K562 (cell line): ENCODE measurements at regions not wholly inside any gene's neighbourhood (a gene's known extent, or its start where the extent isn't known, plus 50 kb on each side); places are given as distances from the start of the nearest gene placed in this dataset.

Experiments
- CBX2 ChIP-seq: fragments of 200-600 bp; sonication (generic); IDR thresholded peaks from one replicate; pipeline ENCODE4 v1.6.1; 2012; ENCODE audit warnings: mild to moderate bottlenecking, low read length, inconsistent platforms; ENCODE audit not compliant: insufficient read depth, poor library complexity, severe bottlenecking
- CTCF ChIP-seq, 3 experiments: IDR thresholded peaks in 2 of 3; conservative IDR thresholded peaks in 1 of 3; 2 replicates each; pipeline ENCODE4 v1.5.1; 2011 to 2012; ENCODE audit warnings: low read length in 3 of 3, mild to moderate bottlenecking in 3 of 3, control low read depth in 2 of 3, improper control_type of control experiment in 1 of 3, inconsistent platforms in 1 of 3, low read depth in 1 of 3, mixed read lengths in 1 of 3, moderate library complexity in 1 of 3; ENCODE audit not compliant: insufficient read depth in 2 of 3
- ELF1 ChIP-seq: fragments of 200-800 bp; sonication (Bioruptor generic); IDR thresholded peaks from 2 replicates; pipeline ENCODE4 v1.6.1; 2016; ENCODE audit warnings: missing genetic modification characterization, missing compliant biosample characterization

- TF ChIP-seq CBX2 (no peak), ELF1 (tag) (no peak), CTCF (IDR thresholded peaks at IDR 0.05 in 2 of 3, conservative IDR thresholded peaks at IDR 0.05 in 1 of 3; ENCODE audit: insufficient read depth in 2 of 3, low read depth in 1 of 3, low read length in 3 of 3) (no peak)
Measured at GRCh38 chr12:96093543-96094196, 58.3 kb upstream of the LTA4H start.
